ENCODE measurements at regions not wholly inside any gene's neighbourhood (a gene's known extent, or its start where the extent isn't known, plus 50 kb on each side); places are given as distances from the start of the nearest gene placed in this dataset.

DNA sequence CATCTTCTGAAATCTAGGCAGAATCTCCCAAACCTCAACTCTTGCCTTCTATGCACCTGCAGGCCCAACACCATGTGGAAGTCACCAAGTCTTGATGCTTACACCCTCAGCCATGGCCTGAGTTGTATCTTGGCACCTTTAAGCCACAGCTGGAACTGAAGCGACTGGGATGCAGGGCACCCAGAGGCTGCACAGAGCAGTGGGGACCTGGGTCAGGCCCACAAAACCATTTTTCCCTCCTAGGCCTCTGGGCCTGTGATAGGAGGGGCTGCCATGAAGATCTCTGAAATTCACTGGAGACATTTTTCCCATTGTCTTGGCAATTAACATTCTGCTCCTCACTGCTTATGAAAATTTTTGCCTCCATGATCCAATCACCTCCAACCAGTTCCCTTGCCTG is 1388.5 kb downstream of the ADGRL3 start:
- Mint-ChIP-seq H3K27me3 (no peaks in the 10 kb centered on the region), H3K4me3 (no peak overlapping the region), H3K9me3 (peaks cover 10% of the 10 kb centered on the region), H3K27ac (no peak overlapping the region), H3K36me3 (ENCODE audit: low read depth) (no peaks in the 10 kb centered on the region), H3K4me1 (ENCODE audit: low read depth) (no peaks in the 10 kb centered on the region)
- H3K27ac ChIP-seq (ENCODE audit: low read depth in 1 of 2, low read length in 2 of 2) = no peak overlapping the region
- no peaks in the 10 kb centered on the region for H3K27me3 ChIP-seq (ENCODE audit: control insufficient read depth in 1 of 2, insufficient read depth in 2 of 2, low read length in 2 of 2)
- CTCF ChIA-PET = no interaction called here
- no peaks in the 10 kb centered on the region for H3K4me1 ChIP-seq (ENCODE audit: insufficient read depth, low read length)
- ATAC-seq (ENCODE audit: poor library complexity) (no peak), DNase-seq (no peak)
- POLR2A ChIA-PET = no interaction called here
- intact Hi-C loops (cut with DNase I, micrococcal nuclease) = no loop called here
- peaks cover 0 to 9% of the 10 kb centered on the region in 2 experiments for H3K9me3 ChIP-seq (ENCODE audit: control insufficient read depth in 1 of 2, insufficient read depth in 1 of 2, low read length in 2 of 2)
- H3K4me3 ChIP-seq (ENCODE audit: low read length) = no peak overlapping the region
- TF ChIP-seq, protein P1, sequence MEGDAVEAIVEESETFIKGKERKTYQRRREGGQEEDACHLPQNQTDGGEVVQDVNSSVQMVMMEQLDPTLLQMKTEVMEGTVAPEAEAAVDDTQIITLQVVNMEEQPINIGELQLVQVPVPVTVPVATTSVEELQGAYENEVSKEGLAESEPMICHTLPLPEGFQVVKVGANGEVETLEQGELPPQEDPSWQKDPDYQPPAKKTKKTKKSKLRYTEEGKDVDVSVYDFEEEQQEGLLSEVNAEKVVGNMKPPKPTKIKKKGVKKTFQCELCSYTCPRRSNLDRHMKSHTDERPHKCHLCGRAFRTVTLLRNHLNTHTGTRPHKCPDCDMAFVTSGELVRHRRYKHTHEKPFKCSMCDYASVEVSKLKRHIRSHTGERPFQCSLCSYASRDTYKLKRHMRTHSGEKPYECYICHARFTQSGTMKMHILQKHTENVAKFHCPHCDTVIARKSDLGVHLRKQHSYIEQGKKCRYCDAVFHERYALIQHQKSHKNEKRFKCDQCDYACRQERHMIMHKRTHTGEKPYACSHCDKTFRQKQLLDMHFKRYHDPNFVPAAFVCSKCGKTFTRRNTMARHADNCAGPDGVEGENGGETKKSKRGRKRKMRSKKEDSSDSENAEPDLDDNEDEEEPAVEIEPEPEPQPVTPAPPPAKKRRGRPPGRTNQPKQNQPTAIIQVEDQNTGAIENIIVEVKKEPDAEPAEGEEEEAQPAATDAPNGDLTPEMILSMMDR (IDR thresholded peaks at IDR 0.05) = no peak
- H3K36me3 ChIP-seq (ENCODE audit: insufficient read depth, low read length) = no peaks in the 10 kb centered on the region

DNA sequence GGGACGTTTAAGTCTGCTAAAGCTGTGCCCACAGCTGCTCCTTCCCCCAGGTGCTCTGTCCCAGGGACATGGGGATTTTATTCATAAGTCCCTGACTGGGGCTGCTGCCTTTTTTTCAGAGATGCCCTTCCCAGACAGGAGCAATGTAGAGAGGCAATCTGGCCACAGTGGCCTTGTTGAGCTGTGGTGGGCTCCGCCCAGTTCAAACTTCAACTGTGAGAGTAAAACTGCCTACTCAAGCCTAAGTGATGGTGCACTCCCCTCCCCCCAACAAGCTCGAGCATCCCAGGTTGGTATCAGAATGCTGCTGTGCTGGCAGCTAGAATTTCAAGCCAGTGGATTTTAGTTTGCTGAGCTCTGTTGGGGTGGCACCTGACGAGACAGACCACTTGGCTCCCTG is 1371.4 kb downstream of the ADGRL3 start:
- CTCF ChIA-PET = no interaction called here
- TF ChIP-seq, protein P1 (IDR thresholded peaks at IDR 0.05) = no peak
- H3K36me3 ChIP-seq (ENCODE audit: insufficient read depth, low read length) = no peaks in the 10 kb centered on the region
- peaks cover 0 to 15% of the 10 kb centered on the region in 2 experiments for H3K9me3 ChIP-seq (ENCODE audit: control insufficient read depth in 1 of 2, insufficient read depth in 1 of 2, low read length in 2 of 2)
- no peaks in the 10 kb centered on the region for H3K4me1 ChIP-seq (ENCODE audit: insufficient read depth, low read length)
- intact Hi-C loops (cut with DNase I, micrococcal nuclease) = no loop called here
- Mint-ChIP-seq H3K4me3 (no peak overlapping the region), H3K27ac (no peak overlapping the region), H3K9me3 (peaks cover 15% of the 10 kb centered on the region), H3K4me1 (ENCODE audit: low read depth) (no peaks in the 10 kb centered on the region), H3K36me3 (ENCODE audit: low read depth) (no peaks in the 10 kb centered on the region), H3K27me3 (no peaks in the 10 kb centered on the region)
- H3K27ac ChIP-seq (ENCODE audit: low read depth in 1 of 2, low read length in 2 of 2) = no peak overlapping the region
- POLR2A ChIA-PET = no interaction called here
- no peaks in the 10 kb centered on the region for H3K27me3 ChIP-seq (ENCODE audit: control insufficient read depth in 1 of 2, insufficient read depth in 2 of 2, low read length in 2 of 2)
- ATAC-seq (ENCODE audit: poor library complexity) = no peak
- H3K4me3 ChIP-seq (ENCODE audit: low read length) = no peak overlapping the region
- DNase-seq = no peak

DNA sequence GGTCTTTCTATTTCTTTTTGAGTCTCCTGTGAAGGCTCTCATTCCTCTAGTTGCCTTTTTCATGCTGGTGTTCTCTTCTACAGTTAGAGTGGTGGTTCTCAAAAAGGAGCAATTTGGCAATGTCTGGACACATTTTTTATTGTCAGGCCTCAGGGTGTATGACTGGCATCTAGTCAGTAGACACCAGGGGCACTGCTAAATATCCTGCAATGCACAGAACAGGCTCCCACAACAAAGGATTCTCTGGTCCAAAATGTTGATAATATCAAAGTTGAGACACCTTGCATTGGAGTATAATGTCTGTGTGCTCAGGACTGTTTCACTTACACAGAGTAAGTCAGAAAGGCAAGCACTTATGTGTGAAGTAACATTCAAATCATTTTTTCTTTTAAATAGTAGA is 1360.7 kb downstream of the ADGRL3 start:
- Histone ChIP-seq H3K27ac (ENCODE audit: low read depth in 1 of 2, low read length in 2 of 2) (no peak overlapping the region), H3K4me3 (ENCODE audit: low read length) (no peak overlapping the region), H3K4me1 (ENCODE audit: insufficient read depth, low read length) (no peaks in the 10 kb centered on the region), H3K9me3 (ENCODE audit: control insufficient read depth in 1 of 2, insufficient read depth in 1 of 2, low read length in 2 of 2) (peaks cover 0 to 5% of the 10 kb centered on the region in 2 experiments), H3K36me3 (ENCODE audit: insufficient read depth, low read length) (no peaks in the 10 kb centered on the region), H3K27me3 (ENCODE audit: control insufficient read depth in 1 of 2, insufficient read depth in 2 of 2, low read length in 2 of 2) (no peaks in the 10 kb centered on the region)
- intact Hi-C loops (cut with DNase I, micrococcal nuclease) = no loop called here
- DNase-seq = no peak
- Mint-ChIP-seq H3K27me3 (no peaks in the 10 kb centered on the region), H3K4me3 (no peak overlapping the region), H3K27ac (no peak overlapping the region), H3K9me3 (peaks cover 8% of the 10 kb centered on the region), H3K36me3 (ENCODE audit: low read depth) (no peaks in the 10 kb centered on the region), H3K4me1 (ENCODE audit: low read depth) (no peaks in the 10 kb centered on the region)
- no peak for ATAC-seq (ENCODE audit: poor library complexity)
- TF ChIP-seq, protein P1 (IDR thresholded peaks at IDR 0.05) = no peak
- ChIA-PET POLR2A (no interaction called here), CTCF (no interaction called here)

Data from CD4-positive, alpha-beta T cell (primary cell).